Inflammatory macrophage treated with lipopolysaccharide for 1 hour (primary cell): ENCODE measurements at regions not wholly inside any gene's neighbourhood (a gene's known extent, or its start where the extent isn't known, plus 50 kb on each side); places are given as distances from the start of the nearest gene placed in this dataset.

Experiments used
- DNase-seq, 2 donors: peaks; one replicate each; pipeline ENCODE4 v3.0.0-alpha.2; 2020 to 2022

GRCh38 chr2:151197184-151198108 lies 64.2 kb downstream of the RBM43 start:
- DNase-seq, result peak in 1 of 2 donors; percentile 17

- no peak for DNase-seq
Measured at GRCh38 chr2:151193576-151193975, 68.1 kb downstream of the RBM43 start.

- no peak for DNase-seq
Measured at GRCh38 chr2:151192681-151193080, 69.0 kb downstream of the RBM43 start.

GRCh38 chr2:151191001-151191400 lies 70.7 kb downstream of the RBM43 start:
- no peak for DNase-seq

- DNase-seq, result no peak
Measured at GRCh38 chr2:151189125-151189524, 72.5 kb downstream of the RBM43 start.

GRCh38 chr2:151186011-151186410 lies 75.7 kb downstream of the RBM43 start:
- no peak for DNase-seq

GRCh38 chr2:151182899-151183809 lies 78.5 kb downstream of the RBM43 start:
- no peak for DNase-seq

GRCh38 chr2:151182396-151182795 lies 79.3 kb downstream of the RBM43 start:
- DNase-seq, result no peak

- no peak for DNase-seq
Measured at GRCh38 chr2:151181524-151181923, 80.1 kb downstream of the RBM43 start.

- no peak for DNase-seq
Measured at GRCh38 chr2:151180123-151180522, 81.5 kb downstream of the RBM43 start.

- no peak for DNase-seq
Measured at GRCh38 chr2:151178207-151178606, 83.5 kb downstream of the RBM43 start.

GRCh38 chr2:151177756-151178155 lies 83.9 kb downstream of the RBM43 start:
- no peak for DNase-seq

- no peak for DNase-seq
Measured at GRCh38 chr2:151176661-151177060, 85.0 kb downstream of the RBM43 start.

- DNase-seq, result no peak
Measured at GRCh38 chr2:151175864-151176263, 85.8 kb downstream of the RBM43 start.

GRCh38 chr2:151174127-151174526 lies 87.5 kb downstream of the RBM43 start:
- DNase-seq, result no peak

- no peak for DNase-seq
Measured at GRCh38 chr2:151171186-151171585, 90.5 kb downstream of the RBM43 start.

GRCh38 chr2:151166410-151166809 lies 95.3 kb downstream of the RBM43 start:
- no peak for DNase-seq

GRCh38 chr2:151165105-151165684 lies 96.5 kb downstream of the RBM43 start:
- no peak for DNase-seq

- DNase-seq, result no peak
Measured at GRCh38 chr2:151161821-151162551, 99.7 kb downstream of the RBM43 start.

- DNase-seq, result no peak
Measured at GRCh38 chr2:151159109-151159662, 102.5 kb downstream of the RBM43 start.

GRCh38 chr2:151157000-151157735 lies 104.5 kb downstream of the RBM43 start:
- DNase-seq, result no peak

- DNase-seq, result no peak
Measured at GRCh38 chr2:151156431-151156830, 105.2 kb downstream of the RBM43 start.
